Mucosa of stomach (tissue), 1 donor: ENCODE measurements at regions not wholly inside any gene's neighbourhood (a gene's known extent, or its start where the extent isn't known, plus 50 kb on each side); places are given as distances from the start of the nearest gene placed in this dataset.

Experiments used
- H3K27me3 ChIP-seq: one replicate; pipeline ENCODE4 v1.7.0; 2013; ENCODE audit warnings: mild to moderate bottlenecking, low read length; ENCODE audit not compliant: control insufficient read depth, insufficient read depth
- H3K36me3 ChIP-seq: one replicate; pipeline ENCODE4 v1.7.0; 2013; ENCODE audit warnings: low read length; ENCODE audit not compliant: control insufficient read depth, insufficient read depth
- H3K4me1 ChIP-seq: one replicate; pipeline ENCODE4 v1.7.0; 2013; ENCODE audit warnings: mild to moderate bottlenecking, low read length; ENCODE audit not compliant: control insufficient read depth, insufficient read depth
- H3K4me3 ChIP-seq: one replicate; pipeline ENCODE4 v1.7.0; 2013; ENCODE audit warnings: low read length
- H3K9ac ChIP-seq: one replicate; pipeline ENCODE4 v1.7.0; 2013; ENCODE audit warnings: mild to moderate bottlenecking, low read length, moderate library complexity
- H3K9me3 ChIP-seq: one replicate; pipeline ENCODE4 v1.7.0; 2013; ENCODE audit warnings: mild to moderate bottlenecking, low read length, moderate library complexity; ENCODE audit not compliant: control insufficient read depth
- donor health status: Pancreatic carcinoma.

DNA sequence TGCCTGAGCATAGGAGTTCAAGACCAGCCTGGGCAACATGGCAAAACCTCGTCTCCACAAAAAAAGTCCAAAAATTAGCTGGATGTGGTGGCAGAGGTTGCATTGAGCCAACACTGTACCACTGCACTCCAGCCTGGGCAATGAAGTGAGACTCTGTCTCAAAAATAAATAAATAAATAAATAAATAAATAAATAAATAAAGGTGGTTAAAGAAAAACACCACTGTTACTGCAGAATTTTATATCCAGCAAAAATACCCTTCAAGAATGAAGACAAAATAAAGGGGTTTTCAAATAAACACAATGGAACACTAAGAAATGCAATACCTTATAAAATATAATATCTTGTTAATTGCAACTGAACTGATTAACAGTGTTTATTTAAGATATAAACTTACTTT, 150.2 kb upstream of the TBCA start:
- Histone ChIP-seq H3K4me3 (no peak overlapping the region), H3K9me3 (no peaks in the 10 kb centered on the region), H3K27me3 (no peaks in the 10 kb centered on the region), H3K4me1 (no peaks in the 10 kb centered on the region), H3K36me3 (no peaks in the 10 kb centered on the region), H3K9ac (no peak overlapping the region)

- Histone ChIP-seq H3K4me3 (no peak overlapping the region), H3K27me3 (no peaks in the 10 kb centered on the region), H3K36me3 (no peaks in the 10 kb centered on the region), H3K9ac (no peak overlapping the region), H3K9me3 (no peaks in the 10 kb centered on the region), H3K4me1 (no peaks in the 10 kb centered on the region)
These were observed 149.4 kb upstream of the TBCA start for GRCh38 chr5:77925503-77925902.

- Histone ChIP-seq H3K27me3 (no peaks in the 10 kb centered on the region), H3K36me3 (no peaks in the 10 kb centered on the region), H3K9ac (no peak overlapping the region), H3K4me3 (no peak overlapping the region), H3K4me1 (no peaks in the 10 kb centered on the region), H3K9me3 (no peaks in the 10 kb centered on the region)
These were observed 147.9 kb upstream of the TBCA start for GRCh38 chr5:77924081-77924480.

DNA sequence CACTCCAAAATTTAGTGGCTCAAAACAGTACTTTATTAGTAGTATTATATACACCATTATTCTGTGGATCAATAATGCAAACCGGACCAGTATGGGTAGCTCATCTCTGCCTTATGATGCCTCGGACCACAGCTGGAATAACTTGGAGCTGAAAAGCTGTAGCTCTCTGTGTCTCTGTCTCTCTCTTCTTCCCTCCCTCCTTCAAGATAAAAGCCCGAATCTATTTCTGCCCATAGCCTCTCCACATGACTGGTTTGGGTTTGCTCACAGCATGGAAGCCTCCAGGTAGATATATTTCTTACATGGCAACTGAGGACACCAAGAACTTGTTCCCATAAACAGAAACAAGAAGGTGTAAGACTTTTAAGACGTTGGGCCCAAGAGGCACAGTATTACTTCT, 147.5 kb upstream of the TBCA start:
- Histone ChIP-seq H3K36me3 (no peaks in the 10 kb centered on the region), H3K9me3 (no peaks in the 10 kb centered on the region), H3K4me1 (no peaks in the 10 kb centered on the region), H3K9ac (no peak overlapping the region), H3K27me3 (no peaks in the 10 kb centered on the region), H3K4me3 (no peak overlapping the region)

- Histone ChIP-seq H3K9me3 (no peaks in the 10 kb centered on the region), H3K4me1 (no peaks in the 10 kb centered on the region), H3K36me3 (no peaks in the 10 kb centered on the region), H3K9ac (no peak overlapping the region), H3K4me3 (no peak overlapping the region), H3K27me3 (no peaks in the 10 kb centered on the region)
These were observed 145.1 kb upstream of the TBCA start for GRCh38 chr5:77921094-77921768.

DNA sequence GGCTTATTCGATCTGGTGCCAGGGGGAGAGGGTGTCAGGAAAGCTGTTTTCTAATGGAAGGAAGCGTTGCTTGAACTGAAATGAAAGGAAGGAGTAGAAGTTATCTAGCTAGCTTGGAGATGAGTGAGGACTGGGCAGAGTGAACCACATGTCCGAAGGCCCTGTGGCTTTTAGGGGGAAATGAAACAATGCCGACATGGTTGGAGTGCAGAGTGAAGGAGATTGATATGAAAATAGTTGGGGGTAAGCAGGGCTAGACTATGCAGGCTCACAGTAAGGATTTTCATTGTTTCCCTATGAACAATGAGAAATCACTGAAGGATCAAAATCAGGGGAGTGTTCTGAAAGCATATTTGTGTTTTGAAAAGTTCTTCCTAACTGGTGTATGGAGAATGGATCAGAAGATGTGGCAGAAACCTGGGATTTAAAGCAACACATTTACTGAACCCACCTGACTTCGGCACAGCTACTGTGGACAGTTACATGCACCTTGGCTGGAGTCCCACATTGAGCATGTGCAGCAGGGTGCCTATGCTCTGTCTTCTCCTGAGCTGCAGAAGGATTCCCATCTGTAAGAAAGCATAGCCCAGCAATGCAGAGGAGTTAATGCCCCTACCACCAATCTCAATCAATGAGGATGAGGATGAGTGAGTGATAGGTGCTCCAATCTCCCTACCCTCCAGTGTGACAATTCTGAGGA, 144.4 kb upstream of the TBCA start:
- Histone ChIP-seq H3K4me1 (no peaks in the 10 kb centered on the region), H3K9ac (no peak overlapping the region), H3K27me3 (no peaks in the 10 kb centered on the region), H3K36me3 (no peaks in the 10 kb centered on the region), H3K9me3 (no peaks in the 10 kb centered on the region), H3K4me3 (no peak overlapping the region)

GRCh38 chr5:77915346-77915745, 139.2 kb upstream of the TBCA start:
- no peak overlapping the region for H3K9ac ChIP-seq
- H3K4me3 ChIP-seq, result no peak overlapping the region
- H3K36me3 ChIP-seq, result no peaks in the 10 kb centered on the region
- no peaks in the 10 kb centered on the region for H3K4me1 ChIP-seq
- H3K27me3 ChIP-seq, result peaks cover 10% of the 10 kb centered on the region
- no peaks in the 10 kb centered on the region for H3K9me3 ChIP-seq

DNA sequence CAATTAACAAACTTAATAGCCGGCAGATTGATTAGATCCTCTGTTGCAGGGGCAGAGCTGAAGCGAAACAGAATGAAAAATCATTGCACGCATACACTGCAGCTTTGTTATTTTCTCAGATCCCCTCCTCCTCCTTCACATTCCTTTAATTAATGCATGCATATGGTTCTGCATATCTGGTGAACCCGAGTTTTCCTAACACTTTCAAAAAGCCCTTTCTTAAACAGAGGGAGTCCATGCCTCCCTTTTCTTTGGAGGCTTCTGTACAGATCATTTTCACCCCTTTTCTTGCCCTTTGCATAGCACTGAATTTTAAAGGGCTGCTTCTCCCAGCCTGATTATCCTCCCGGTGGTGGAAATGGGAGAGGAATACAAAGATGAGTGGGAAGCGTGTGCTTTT, 136.6 kb upstream of the TBCA start:
- Histone ChIP-seq H3K9ac (no peak overlapping the region), H3K4me3 (no peak overlapping the region)

DNA sequence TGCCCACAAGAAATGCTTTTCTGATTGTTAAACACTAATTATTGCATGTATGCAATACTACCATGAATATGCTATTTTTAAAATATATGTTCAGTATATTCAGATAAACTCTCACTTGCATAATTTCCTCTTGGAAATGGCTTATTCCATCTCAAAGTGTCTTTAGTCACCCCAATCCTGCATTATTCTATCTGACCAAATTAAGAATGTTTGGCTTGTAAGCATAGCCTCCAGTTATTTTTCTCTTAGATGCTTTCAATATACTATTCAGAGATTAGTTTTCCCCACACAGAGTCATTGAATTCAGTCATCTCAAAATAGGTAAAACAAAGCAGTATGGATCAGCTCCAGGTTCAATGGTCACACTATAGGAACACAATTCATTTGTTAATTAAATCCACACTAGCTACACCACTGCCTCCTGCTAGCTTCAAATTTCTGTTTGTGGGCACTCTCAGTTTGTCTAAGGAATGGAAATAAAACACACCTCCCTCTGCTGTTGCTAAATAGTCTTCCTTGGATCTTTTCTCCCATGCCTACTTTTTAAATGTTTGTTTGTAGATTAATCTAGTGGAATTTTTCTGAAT, 134.6 kb upstream of the TBCA start:
- no peaks in the 10 kb centered on the region for H3K36me3 ChIP-seq
- no peaks in the 10 kb centered on the region for H3K9me3 ChIP-seq
- H3K9ac ChIP-seq, result no peak overlapping the region
- H3K4me3 ChIP-seq, result no peak overlapping the region
- no peaks in the 10 kb centered on the region for H3K4me1 ChIP-seq
- H3K27me3 ChIP-seq, result peaks cover 10% of the 10 kb centered on the region

More for the DNA sequence above, 136.6 kb upstream of the TBCA start:
- Histone ChIP-seq H3K9me3 (no peaks in the 10 kb centered on the region), H3K27me3 (peaks cover 10% of the 10 kb centered on the region), H3K4me1 (no peaks in the 10 kb centered on the region), H3K36me3 (no peaks in the 10 kb centered on the region)

DNA sequence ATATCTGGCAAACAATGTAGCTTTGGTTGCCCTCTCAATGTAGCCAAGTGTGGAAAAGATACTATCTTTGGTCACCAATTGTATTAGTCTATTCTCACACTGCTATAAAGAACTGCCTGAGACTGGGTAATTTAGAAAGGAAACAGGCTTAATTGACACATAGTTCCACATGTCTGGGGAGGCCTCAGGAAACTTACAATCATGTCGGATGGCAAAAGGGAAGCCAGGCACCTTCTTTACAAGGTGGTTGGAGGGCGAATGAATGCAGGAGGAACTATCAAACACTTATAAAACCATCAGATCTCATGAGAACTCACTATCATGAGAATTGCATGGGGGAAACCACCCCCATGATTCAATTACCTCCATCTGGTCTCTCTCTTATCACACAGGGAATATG, 133.1 kb upstream of the TBCA start:
- H3K4me1 ChIP-seq, result no peaks in the 10 kb centered on the region
- no peaks in the 10 kb centered on the region for H3K36me3 ChIP-seq
- H3K9me3 ChIP-seq, result no peaks in the 10 kb centered on the region
- H3K27me3 ChIP-seq, result peaks cover 10% of the 10 kb centered on the region
- no peak overlapping the region for H3K9ac ChIP-seq
- no peak overlapping the region for H3K4me3 ChIP-seq

- no peaks in the 10 kb centered on the region for H3K9me3 ChIP-seq
- H3K4me1 ChIP-seq, result no peaks in the 10 kb centered on the region
- no peak overlapping the region for H3K9ac ChIP-seq
- no peak overlapping the region for H3K4me3 ChIP-seq
- H3K36me3 ChIP-seq, result no peaks in the 10 kb centered on the region
- H3K27me3 ChIP-seq, result peaks cover 10% of the 10 kb centered on the region
These were observed 132.6 kb upstream of the TBCA start for GRCh38 chr5:77908787-77909186.

DNA sequence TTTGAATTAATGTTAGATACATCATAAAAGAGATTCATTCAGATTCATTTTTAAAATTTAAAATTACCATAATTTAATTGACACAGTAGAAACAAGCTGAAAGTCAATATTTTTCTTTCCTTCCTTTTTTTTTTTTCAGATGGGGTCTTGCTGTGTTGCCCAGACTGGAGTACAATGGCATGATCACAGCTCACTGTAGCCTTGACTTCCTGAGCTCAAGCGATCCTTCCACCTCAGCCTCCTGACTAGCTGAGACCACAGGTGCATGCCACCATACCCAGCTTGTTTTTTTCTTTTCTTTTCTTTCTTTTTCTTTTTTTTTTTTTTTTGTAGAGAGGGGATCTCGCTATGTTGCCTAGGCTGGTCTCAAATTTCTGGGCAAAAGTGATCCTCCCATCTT, 131.6 kb upstream of the TBCA start:
- Histone ChIP-seq H3K4me1 (no peaks in the 10 kb centered on the region), H3K36me3 (no peaks in the 10 kb centered on the region), H3K4me3 (no peak overlapping the region), H3K27me3 (peaks cover 10% of the 10 kb centered on the region), H3K9me3 (no peaks in the 10 kb centered on the region), H3K9ac (no peak overlapping the region)
